Endothelial cell (in vitro differentiated cells): ENCODE measurements at regions not wholly inside any gene's neighbourhood (a gene's known extent, or its start where the extent isn't known, plus 50 kb on each side); places are given as distances from the start of the nearest gene placed in this dataset.

Experiments
- DNase-seq: peaks from one replicate; pipeline ENCODE4 v3.0.0; 2021; ENCODE audit warnings: low spot score
- H3K27ac Mint-ChIP-seq: one replicate; pipeline ENCODE4 v1.8.0; 2021; ENCODE audit warnings: mixed read lengths, inconsistent platforms; ENCODE audit not compliant: unreplicated experiment
- H3K27me3 Mint-ChIP-seq: one replicate; pipeline ENCODE4 v1.8.0; 2021; ENCODE audit warnings: mild to moderate bottlenecking, moderate library complexity, mixed read lengths, inconsistent platforms; ENCODE audit not compliant: unreplicated experiment
- H3K36me3 Mint-ChIP-seq: one replicate; pipeline ENCODE4 v1.8.0; 2021; ENCODE audit warnings: mild to moderate bottlenecking, low read depth, mixed read lengths, inconsistent platforms; ENCODE audit not compliant: unreplicated experiment
- H3K4me1 Mint-ChIP-seq: one replicate; pipeline ENCODE4 v1.8.0; 2021; ENCODE audit warnings: mild to moderate bottlenecking, mixed read lengths, inconsistent platforms; ENCODE audit not compliant: unreplicated experiment
- H3K4me3 Mint-ChIP-seq: one replicate; pipeline ENCODE4 v1.8.0; 2021; ENCODE audit warnings: mild to moderate bottlenecking, mixed read lengths, inconsistent platforms; ENCODE audit not compliant: unreplicated experiment
- H3K9me3 Mint-ChIP-seq: one replicate; pipeline ENCODE4 v1.8.0; 2021; ENCODE audit warnings: mixed read lengths, inconsistent platforms; ENCODE audit not compliant: unreplicated experiment
- TF ChIP-seq, protein P1 (sequence below): fragments of 200-600 bp; sonication (generic); IDR thresholded peaks from one replicate; pipeline ENCODE4 v1.5.0; 2021; ENCODE audit warnings: antibody characterized with exemption; ENCODE audit not compliant: unreplicated experiment

DNA sequence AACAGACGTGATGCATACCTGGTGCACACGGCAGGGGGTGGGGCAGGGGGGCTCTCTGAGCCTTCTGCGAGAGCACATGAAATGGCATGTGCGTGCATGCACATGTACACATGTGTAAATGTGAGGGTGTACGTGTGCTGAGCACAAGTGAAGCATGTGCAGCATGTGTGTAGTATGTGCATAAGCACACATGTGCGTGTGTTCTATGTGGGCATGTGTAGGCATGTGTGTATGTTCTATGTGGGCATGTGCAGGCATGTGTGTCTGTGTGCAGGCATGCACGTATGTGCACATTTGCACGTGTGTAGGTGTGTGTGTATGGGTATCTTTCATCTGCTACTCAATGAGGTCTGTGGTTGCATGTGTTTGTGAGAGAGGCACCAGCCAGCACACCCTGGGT lies 371.2 kb downstream of the CTTN start:
- Mint-ChIP-seq H3K27me3 (peaks cover 2% of the 10 kb centered on the region), H3K9me3 (no peaks in the 10 kb centered on the region), H3K27ac (no peak overlapping the region), H3K36me3 (peaks cover 12% of the 10 kb centered on the region), H3K4me1 (peaks cover 11% of the 10 kb centered on the region), H3K4me3 (no peak overlapping the region)
- TF ChIP-seq, protein P1, sequence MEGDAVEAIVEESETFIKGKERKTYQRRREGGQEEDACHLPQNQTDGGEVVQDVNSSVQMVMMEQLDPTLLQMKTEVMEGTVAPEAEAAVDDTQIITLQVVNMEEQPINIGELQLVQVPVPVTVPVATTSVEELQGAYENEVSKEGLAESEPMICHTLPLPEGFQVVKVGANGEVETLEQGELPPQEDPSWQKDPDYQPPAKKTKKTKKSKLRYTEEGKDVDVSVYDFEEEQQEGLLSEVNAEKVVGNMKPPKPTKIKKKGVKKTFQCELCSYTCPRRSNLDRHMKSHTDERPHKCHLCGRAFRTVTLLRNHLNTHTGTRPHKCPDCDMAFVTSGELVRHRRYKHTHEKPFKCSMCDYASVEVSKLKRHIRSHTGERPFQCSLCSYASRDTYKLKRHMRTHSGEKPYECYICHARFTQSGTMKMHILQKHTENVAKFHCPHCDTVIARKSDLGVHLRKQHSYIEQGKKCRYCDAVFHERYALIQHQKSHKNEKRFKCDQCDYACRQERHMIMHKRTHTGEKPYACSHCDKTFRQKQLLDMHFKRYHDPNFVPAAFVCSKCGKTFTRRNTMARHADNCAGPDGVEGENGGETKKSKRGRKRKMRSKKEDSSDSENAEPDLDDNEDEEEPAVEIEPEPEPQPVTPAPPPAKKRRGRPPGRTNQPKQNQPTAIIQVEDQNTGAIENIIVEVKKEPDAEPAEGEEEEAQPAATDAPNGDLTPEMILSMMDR: no peak
- no peak for DNase-seq

DNA sequence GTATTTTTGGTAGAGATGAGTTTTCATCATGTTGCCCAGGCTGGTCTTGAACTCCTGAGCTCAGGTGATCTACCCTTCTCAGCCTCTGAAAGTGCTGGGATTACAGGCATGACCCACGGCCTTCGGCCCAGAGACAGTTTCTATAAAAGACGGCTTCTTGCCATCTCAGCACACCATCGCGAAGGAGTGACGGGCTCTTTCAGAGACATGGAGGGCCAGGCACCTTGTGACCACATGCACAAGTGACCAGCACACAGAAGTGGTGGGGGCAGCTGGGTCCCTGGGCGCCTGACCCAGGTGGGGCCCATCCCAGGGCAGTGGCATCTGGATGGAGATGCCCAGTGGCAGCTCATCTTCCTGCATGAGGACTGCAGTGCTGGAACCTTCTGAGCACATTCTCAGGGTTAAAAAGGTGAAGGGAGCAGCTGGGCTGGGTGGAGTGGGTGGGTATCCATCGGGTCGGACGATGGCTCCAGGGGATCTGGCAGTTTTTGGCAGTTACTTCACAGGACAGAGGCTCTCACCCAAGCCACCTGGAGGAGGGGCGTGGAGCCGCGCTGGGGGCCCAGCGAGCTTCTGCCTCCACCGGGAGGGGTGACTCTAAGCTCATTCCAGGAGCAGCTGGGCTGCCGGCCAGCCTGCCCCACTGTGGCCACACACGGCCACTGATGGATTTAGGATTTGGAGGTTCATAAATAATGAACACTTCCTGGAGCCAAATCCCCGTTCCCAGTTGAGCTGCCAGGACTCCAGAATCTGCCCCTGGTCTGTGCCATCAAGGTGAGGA lies 373.0 kb downstream of the CTTN start:
- Mint-ChIP-seq H3K36me3 (peaks cover 12% of the 10 kb centered on the region), H3K27ac (no peak overlapping the region), H3K27me3 (peaks cover 2% of the 10 kb centered on the region), H3K4me1 (peaks cover 4% of the 10 kb centered on the region), H3K9me3 (no peaks in the 10 kb centered on the region), H3K4me3 (no peak overlapping the region)
- DNase-seq: no peak
- TF ChIP-seq, protein P1: no peak

DNA sequence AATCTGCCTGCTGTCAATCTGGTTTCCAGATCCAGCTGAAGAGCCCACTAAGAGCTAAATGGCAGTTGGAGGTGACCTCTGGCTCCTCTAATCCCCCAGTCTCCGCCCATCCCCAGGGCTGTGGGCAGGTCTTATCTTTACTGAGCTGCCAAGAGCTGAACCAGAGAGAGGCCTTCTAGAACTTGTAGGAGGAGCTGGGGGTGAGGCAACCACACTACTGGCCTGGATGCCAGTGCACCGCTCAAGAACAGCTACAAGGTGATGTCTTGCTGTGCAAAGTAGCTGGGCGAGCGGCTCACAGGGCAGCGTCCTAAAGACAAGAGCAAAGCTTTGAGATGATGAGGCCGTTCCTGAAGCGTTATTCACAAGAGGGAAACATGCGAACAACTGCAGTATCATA lies 374.6 kb downstream of the CTTN start:
- Mint-ChIP-seq H3K36me3 (peaks cover 5% of the 10 kb centered on the region), H3K27ac (no peak overlapping the region), H3K4me3 (no peak overlapping the region), H3K27me3 (peaks cover 2% of the 10 kb centered on the region), H3K4me1 (peaks cover 3% of the 10 kb centered on the region), H3K9me3 (no peaks in the 10 kb centered on the region)
- no peak for DNase-seq
- TF ChIP-seq, protein P1: no peak

DNA sequence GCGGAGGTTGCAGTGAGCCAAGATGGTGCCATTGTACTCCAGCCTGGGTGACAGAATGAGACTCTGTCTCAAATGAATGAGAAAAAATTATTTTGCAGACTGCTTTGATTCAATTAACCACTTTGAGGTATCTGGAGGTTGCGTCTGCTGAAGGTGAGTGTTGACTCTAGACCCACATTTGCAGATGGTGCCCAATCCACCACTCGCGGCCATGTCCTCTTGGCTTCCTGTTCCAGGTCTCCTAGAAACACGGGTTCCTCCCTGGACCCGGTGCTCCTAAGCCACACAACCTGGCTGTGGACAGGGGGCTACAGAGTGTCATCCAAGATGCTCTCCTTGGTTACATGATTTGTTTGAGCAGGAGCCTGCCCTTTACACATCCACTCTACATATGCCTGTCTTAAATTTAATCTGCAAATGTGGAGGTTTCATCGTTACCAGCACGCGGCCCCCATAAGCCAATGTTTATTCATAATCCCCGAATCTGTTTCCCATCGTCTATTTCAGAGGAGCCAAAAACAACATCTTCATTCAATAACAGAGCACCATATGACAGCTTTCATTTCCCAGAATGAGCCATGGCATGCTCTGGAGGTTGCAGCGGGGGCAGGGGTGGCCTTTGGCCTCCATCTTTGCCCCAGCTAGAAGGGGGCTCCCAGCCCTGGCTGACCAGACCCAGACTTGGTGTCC lies 377.2 kb downstream of the CTTN start:
- Mint-ChIP-seq H3K27me3 (peaks cover 3% of the 10 kb centered on the region), H3K9me3 (no peaks in the 10 kb centered on the region), H3K27ac (no peak overlapping the region), H3K4me1 (peaks cover 9% of the 10 kb centered on the region), H3K36me3 (peaks cover 5% of the 10 kb centered on the region), H3K4me3 (no peak overlapping the region)
- TF ChIP-seq, protein P1: no peak
- DNase-seq: no peak
